Superior temporal gyrus (tissue), 1 donor: ENCODE measurements at regions not wholly inside any gene's neighbourhood (a gene's known extent, or its start where the extent isn't known, plus 50 kb on each side); places are given as distances from the start of the nearest gene placed in this dataset.

Source experiments
- DNase-seq: peaks from one replicate; pipeline ENCODE4 v3.0.0-alpha.2; 2016; ENCODE audit errors: extremely low spot score

GRCh38 chr1:98073106-98073505 is 152.3 kb upstream of the DPYD start:
- DNase-seq: no peak

DNA sequence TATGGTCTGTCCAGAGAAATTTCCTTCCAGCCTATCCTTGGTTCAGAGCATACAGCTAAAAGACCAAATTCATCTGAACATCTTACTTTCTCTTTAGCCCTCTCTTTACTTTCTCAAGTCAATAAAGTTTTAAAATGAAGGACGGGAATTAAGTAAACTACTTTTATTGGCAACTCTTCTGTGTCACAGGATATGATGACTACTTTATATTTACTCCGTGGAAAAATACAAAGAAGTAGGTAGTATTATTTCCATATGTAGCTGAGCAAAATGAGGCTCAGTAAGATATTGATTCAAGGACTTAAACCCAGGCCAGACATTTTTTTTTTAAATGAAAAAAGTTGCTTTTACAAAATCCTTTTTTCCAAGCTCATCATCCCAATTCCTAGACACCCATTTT is 151.2 kb upstream of the DPYD start:
- DNase-seq: no peak

DNA sequence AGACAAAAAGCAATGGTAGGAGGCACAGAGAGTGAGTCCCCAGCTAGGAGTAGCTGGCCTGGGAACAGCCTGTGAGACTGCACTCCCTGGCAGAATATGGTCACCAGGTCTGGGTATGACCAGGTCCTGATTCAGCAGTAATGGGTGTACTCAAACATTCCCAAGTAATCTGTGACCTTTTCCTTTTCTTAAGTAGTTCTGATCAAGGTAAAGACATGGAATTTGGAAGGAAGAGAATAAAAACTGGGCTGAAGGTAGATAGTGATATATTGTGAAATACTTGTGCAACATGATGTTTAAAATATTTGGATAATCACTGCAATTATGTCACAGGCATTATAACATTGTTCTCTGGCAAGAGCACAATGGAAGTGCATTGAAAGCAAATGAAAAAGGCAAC is 147.2 kb upstream of the DPYD start:
- DNase-seq: no peak

DNA sequence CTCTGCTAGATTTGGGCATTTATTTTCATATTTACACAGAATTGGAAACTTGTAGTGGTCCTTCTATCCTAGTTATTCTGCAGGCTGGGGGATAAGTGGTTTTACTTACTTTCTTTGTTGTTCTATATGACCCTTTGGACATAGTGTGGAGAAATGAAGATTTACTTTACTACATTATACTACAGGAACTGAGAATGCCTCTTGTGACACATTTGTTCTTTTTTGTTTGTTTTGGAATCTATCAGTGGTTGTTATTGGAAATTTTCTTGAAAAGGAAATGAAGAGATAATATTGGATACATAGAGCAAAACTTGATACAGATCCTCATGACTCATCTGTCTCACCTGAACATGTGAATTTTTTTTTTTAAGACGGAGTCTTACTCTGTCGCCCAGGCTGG is 146.1 kb upstream of the DPYD start:
- no peak for DNase-seq

DNA sequence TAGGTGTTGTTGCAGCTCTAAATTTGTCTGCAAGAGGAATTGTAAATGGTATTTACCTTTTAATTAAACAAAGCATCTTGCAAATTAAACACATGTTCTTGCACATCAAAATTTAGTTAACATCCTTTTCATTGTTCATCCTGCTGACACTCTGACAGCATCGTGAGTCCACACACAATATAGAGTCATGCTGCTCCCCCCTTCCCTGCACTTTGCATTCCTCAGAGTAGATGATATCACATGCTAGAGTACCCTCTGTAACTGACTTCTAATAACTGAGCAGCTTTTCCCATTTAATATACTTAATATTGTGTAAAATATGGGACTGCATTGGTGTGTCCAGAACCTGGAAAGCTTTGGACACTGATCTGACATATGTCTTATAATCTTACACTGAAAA is 138.8 kb upstream of the DPYD start:
- DNase-seq: no peak

- no peak for DNase-seq
These were observed 137.8 kb upstream of the DPYD start for GRCh38 chr1:98058676-98059075.

- peak; percentile 89 for DNase-seq
These were observed 136.5 kb upstream of the DPYD start for GRCh38 chr1:98057236-98057910.

- DNase-seq: no peak
These were observed 135.9 kb upstream of the DPYD start for GRCh38 chr1:98056781-98057180.

GRCh38 chr1:98055457-98055856 is 134.6 kb upstream of the DPYD start:
- no peak for DNase-seq

DNA sequence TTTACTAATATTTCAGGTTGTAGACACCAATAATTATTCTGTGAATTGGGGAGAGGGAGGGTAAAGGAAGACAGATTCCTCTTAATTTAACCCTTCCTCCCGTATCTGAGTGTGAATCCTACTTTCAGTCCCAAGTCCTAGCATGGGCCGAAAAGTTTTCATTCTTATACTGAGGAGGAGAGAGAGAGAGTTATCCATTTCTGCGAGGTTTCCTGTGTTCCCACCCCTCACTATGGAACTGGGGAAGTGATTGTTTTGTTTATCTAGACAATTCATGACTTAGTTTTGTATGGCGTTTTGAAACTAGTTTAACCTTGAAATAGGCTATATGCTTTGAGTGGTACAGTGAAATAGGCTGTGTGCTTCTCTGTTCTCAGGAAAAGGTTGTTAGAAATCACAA is 134.0 kb upstream of the DPYD start:
- DNase-seq: no peak

DNA sequence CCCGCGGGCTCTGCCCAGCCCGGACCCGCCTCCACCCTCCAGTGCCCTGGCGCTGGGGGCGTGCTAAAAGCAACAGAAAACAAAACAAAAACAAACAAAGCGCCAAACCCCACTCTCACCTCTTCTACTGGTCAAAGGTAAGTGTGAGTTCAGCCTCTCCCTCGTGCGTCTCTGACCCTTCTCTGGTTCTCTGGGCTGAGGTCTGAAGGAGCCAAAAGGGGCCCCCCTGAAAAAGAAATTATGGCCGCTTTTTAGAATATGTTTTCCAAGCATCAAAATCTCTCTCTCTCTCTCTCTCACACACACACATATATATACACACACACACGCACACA is 133.5 kb upstream of the DPYD start:
- DNase-seq: no peak

DNA sequence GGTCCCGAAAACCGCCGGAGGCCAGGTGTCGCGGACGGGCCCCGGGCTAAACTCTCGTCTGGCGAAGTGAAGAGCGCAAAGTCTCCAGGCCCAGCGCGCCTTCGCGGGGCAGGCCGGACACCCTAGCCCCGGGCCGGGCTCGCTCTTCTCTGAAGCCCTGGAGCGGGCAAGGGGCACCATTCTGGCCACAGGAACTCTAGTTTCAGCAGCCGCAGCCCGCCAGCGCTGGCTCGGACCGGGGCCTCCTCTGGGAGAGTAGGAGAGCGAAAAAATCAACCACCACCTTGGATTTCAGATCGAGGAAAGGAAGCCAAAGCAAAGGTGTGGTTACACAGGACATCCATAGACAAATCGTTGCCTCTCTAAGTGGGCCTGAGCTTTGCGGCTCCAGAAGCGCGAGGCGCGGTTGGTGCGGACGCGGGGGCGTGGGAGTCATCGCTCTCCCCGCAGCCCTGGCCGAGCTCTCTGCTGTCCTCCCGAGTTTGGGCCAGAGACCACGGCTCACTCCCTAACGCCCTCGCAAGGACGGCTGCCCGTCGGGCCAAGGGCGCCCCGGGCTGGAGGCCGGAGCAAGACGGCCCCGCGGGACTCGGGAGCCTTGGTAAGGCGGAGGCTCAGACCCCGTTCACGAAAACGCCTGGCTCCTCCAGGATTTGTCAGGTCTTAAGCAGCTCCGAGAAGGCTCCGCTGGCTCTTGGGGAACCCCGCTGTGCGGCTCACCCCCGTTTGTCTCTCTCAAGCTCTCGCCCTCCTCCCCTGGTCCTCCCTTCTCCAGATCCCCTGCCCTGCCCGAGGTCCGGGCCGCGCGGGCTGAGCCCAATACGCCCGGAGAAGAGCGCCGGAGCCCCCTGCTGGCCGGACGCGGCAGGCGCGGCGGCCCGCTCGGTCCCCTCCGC is 132.9 kb upstream of the DPYD start:
- DNase-seq: peak; percentile 81

GRCh38 chr1:98051065-98051675 is 130.3 kb upstream of the DPYD start:
- peak; percentile 97 for DNase-seq

DNA sequence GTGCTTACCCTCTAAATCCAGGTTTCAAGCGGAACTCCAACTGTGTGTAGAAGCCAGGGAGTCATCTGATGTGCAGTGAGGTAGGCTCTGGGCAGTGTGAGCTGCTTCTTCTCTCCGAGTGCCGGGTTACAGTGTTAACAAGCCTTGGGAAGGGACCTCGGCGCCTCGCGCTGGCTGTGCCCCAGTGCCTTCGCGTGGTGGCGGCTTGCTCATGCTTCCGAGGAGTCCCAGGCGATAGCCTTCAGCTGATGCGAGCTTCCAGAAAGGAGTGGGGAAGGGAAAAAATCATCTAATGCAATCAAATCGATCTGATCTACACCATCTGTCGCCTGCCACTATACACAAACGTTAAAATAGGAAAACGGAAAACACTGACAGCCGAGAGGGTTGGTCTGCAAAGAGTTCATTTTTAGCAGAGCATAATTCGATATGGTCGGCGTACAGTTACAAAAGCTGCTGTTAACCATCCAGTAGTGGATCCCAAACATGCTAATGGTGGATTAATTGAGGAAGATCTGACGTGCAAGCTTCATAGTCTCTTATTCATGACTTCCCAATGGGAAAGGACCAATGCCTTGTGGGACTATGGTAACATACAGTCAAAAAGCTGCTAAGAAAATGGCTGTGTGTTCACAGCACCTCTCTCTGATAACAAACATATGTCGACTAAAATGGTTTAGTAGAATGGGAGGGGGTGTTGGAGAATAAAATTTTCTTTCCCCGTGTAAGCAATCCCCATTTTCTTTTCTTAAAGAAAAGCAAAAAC is 128.7 kb upstream of the DPYD start:
- no peak for DNase-seq

- DNase-seq: no peak
These were observed 128.0 kb upstream of the DPYD start for GRCh38 chr1:98048751-98049325.

GRCh38 chr1:98048244-98048643 is 127.4 kb upstream of the DPYD start:
- DNase-seq: peak; percentile 87

DNA sequence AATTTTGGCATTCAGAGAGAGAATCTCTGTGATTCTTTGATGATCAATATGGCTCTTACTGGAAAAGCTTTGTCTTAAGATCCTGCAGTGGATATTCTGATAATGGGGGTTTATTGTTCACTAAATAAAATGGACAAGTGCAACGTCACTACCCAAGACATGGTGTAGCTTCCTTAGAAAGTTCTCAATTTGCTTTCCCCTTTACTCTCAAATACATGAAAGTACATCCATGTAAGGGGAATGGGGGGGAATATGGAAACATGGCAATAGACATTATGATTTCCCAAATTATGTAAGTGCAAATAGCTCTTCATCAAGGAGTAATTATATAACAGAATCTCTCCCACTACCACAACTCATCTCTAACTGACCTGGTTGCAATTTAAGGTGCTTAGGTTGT is 126.3 kb upstream of the DPYD start:
- DNase-seq: no peak

- no peak for DNase-seq
These were observed 125.2 kb upstream of the DPYD start for GRCh38 chr1:98045767-98046641.

- no peak for DNase-seq
These were observed 124.5 kb upstream of the DPYD start for GRCh38 chr1:98045211-98045766.

DNA sequence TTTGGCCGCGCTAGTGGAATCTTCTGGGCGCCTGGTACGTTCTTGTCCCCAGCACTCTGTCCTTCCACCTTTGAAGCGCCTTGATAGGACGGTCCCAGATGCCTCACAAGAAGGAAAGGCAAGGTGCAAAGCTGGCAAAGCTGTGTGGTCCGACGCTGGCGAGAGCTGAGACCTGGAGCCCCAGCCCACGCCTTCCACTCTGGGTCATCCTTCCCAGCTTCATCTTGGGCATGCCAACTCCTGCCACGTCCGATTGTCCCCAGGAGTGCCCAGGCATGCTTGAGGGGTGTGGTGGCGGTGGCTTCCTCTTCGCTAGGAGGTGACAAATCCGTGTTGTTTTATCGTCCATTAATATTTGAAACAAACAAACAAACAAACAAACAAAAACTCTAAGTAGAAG is 123.9 kb upstream of the DPYD start:
- no peak for DNase-seq
